ENCODE measurements at regions not wholly inside any gene's neighbourhood (a gene's known extent, or its start where the extent isn't known, plus 50 kb on each side); places are given as distances from the start of the nearest gene placed in this dataset.

DNA sequence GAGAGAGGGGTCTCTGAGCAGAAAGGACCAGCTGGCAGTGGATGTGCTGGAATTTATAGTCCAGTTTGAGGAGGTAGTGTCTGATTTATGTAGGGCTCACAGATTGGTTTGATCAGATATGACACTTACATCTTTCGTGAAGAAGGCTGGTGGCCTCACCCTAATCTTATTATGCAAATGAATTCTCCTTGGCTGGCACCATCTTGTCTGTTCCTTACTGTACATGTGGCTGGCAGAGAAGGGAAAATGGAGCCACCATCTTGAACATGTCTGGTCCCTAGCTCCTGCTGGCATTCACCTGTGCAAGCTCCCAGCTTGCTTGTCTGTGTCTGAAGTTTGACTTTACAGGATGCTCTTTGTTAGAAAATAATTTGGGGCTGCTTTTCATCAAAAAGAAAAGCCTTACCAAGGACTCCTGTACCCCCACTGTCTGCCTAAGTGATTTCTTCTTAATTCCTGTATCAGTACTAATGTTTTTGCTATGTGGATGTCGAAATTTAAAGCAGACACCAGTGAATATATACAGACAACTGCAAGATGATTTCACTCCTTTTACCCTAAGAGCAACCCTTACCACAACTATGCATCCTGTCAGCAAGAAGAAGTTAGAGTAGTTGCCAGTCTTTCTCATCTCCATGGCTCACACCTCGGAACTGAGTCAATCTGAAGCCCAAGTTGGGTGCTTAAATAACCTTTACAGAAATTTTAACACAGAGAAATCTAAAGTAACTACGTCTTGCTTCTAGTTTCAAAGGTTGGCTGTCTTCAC, 322.0 kb upstream of the SEMA3D start:
- TF ChIP-seq, protein P1, sequence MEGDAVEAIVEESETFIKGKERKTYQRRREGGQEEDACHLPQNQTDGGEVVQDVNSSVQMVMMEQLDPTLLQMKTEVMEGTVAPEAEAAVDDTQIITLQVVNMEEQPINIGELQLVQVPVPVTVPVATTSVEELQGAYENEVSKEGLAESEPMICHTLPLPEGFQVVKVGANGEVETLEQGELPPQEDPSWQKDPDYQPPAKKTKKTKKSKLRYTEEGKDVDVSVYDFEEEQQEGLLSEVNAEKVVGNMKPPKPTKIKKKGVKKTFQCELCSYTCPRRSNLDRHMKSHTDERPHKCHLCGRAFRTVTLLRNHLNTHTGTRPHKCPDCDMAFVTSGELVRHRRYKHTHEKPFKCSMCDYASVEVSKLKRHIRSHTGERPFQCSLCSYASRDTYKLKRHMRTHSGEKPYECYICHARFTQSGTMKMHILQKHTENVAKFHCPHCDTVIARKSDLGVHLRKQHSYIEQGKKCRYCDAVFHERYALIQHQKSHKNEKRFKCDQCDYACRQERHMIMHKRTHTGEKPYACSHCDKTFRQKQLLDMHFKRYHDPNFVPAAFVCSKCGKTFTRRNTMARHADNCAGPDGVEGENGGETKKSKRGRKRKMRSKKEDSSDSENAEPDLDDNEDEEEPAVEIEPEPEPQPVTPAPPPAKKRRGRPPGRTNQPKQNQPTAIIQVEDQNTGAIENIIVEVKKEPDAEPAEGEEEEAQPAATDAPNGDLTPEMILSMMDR (IDR thresholded peaks at IDR 0.05) = no peak
- Histone ChIP-seq H3K27ac (no peak overlapping the region), H3K36me3 (no peaks in the 10 kb centered on the region), H3K4me3 (ENCODE audit: low read depth in 1 of 2, low read length in 1 of 2) (no peak overlapping the region), H3K9me3 (no peaks in the 10 kb centered on the region), H3K4me1 (ENCODE audit: control insufficient read depth in 1 of 2, insufficient read depth in 1 of 2, low read depth in 1 of 2, low read length in 1 of 2) (no peaks in the 10 kb centered on the region), H3K27me3 (no peaks in the 10 kb centered on the region)

DNA sequence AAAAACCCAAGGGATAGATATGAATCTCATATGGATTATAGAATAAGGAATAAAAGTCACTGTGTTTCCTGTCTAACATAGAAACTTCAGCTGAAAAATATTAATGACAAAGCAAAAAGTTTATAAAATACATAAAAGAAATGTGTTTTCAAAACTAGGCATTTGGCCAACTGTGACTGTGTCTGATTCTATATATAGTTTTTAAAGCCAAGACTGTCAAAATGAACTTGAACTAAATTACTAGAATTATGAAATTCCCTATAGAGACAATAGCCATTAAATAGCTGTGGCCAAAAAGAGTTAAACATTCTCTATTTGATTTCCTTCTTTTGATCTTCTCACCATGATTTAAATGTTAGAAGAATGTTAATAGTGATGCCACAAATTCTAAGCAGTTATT, 311.2 kb upstream of the SEMA3D start:
- no peaks in the 10 kb centered on the region for H3K36me3 ChIP-seq
- no peaks in the 10 kb centered on the region for H3K4me1 ChIP-seq (ENCODE audit: control insufficient read depth in 1 of 2, insufficient read depth in 1 of 2, low read depth in 1 of 2, low read length in 1 of 2)
- no peak overlapping the region for H3K4me3 ChIP-seq (ENCODE audit: low read depth in 1 of 2, low read length in 1 of 2)
- H3K9me3 ChIP-seq = no peaks in the 10 kb centered on the region
- TF ChIP-seq, protein P1 (IDR thresholded peaks at IDR 0.05) = no peak
- no peaks in the 10 kb centered on the region for H3K27me3 ChIP-seq
- no peak overlapping the region for H3K27ac ChIP-seq

DNA sequence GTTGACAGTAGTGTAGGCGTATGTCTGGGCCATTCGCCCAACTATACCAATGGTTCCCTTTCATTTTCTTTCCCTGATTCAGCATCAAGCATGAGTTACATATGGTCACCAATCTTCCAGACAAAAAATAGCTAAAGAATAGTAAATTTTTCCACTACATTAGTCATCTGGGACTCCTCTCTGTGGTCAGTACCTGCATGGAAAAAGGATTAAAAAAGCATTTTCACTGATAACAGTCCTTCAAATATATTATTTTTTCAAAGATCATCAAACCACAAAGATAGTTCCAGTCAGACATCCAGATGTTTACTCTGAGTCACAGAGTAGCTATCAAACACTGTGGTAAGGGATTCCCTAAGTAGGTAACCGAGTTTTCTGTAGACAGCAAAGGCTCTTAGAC, 302.6 kb upstream of the SEMA3D start:
- no peaks in the 10 kb centered on the region for H3K27me3 ChIP-seq
- H3K4me3 ChIP-seq (ENCODE audit: low read depth in 1 of 2, low read length in 1 of 2) = no peak overlapping the region
- no peaks in the 10 kb centered on the region for H3K4me1 ChIP-seq (ENCODE audit: control insufficient read depth in 1 of 2, insufficient read depth in 1 of 2, low read depth in 1 of 2, low read length in 1 of 2)
- H3K9me3 ChIP-seq = no peaks in the 10 kb centered on the region
- no peaks in the 10 kb centered on the region for H3K36me3 ChIP-seq
- TF ChIP-seq, protein P1 (IDR thresholded peaks at IDR 0.05) = no peak
- H3K27ac ChIP-seq = no peak overlapping the region

DNA sequence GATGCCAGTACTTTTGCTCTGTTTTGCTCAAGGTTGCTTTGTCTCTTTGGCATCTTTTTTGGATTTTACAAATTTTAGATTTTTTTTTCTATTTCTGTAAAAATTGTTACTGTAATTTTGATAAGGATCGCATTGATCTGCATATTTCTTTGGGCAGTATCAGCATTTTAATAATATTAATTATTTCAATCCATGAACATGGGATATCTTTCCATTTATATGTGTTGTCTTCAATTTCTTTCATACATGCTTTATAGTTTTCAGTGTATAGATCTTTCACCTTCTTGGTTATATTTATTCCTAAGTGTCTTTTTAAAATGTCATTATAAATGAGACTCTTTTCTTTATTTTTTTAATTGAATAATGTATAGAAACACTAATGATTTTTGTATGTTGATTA, 301.6 kb upstream of the SEMA3D start:
- Histone ChIP-seq H3K27me3 (no peaks in the 10 kb centered on the region), H3K36me3 (no peaks in the 10 kb centered on the region), H3K4me3 (ENCODE audit: low read depth in 1 of 2, low read length in 1 of 2) (no peak overlapping the region), H3K27ac (no peak overlapping the region), H3K4me1 (ENCODE audit: control insufficient read depth in 1 of 2, insufficient read depth in 1 of 2, low read depth in 1 of 2, low read length in 1 of 2) (no peaks in the 10 kb centered on the region), H3K9me3 (no peaks in the 10 kb centered on the region)
- TF ChIP-seq, protein P1 (IDR thresholded peaks at IDR 0.05) = no peak

DNA sequence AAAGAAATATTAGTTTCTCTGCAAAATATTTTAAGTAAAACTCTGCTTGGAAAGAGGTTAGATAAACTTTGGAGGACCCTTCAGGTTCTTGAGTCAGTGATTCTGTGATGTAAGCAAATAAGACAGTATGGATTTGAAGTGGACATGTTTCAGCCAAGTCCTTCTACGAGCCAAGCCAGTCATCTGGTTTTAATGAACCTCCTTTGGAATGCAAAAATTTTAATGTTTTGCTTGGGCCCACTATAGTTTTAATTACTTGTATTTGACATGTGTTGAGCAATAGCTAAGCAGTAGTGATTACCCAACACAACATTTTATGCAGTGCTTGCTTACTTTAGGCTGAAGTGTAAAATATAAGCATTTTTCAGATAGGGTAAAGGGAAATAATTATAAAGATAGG, 296.3 kb upstream of the SEMA3D start:
- no peak overlapping the region for H3K27ac ChIP-seq
- TF ChIP-seq, protein P1 (IDR thresholded peaks at IDR 0.05) = no peak
- no peaks in the 10 kb centered on the region for H3K36me3 ChIP-seq
- H3K27me3 ChIP-seq = no peaks in the 10 kb centered on the region
- H3K9me3 ChIP-seq = no peaks in the 10 kb centered on the region
- no peaks in the 10 kb centered on the region for H3K4me1 ChIP-seq (ENCODE audit: control insufficient read depth in 1 of 2, insufficient read depth in 1 of 2, low read depth in 1 of 2, low read length in 1 of 2)
- H3K4me3 ChIP-seq (ENCODE audit: low read depth in 1 of 2, low read length in 1 of 2) = no peak overlapping the region

Data from neutrophil (primary cell).